GM19397 (cell line): ENCODE measurements at regions not wholly inside any gene's neighbourhood (a gene's known extent, or its start where the extent isn't known, plus 50 kb on each side); places are given as distances from the start of the nearest gene placed in this dataset.
"Not testable (repeated sequence)": the region's sequence is repeated elsewhere in the genome, so short reads cannot be mapped to it uniquely, and the experiment has no call there.

Experiments
- ATAC-seq: cut with Tn5 transposase; IDR thresholded peaks from one replicate; pipeline ENCODE4 v1.9.1; 2021; ENCODE audit warnings: mild to moderate bottlenecking, moderate library complexity; ENCODE audit not compliant: unreplicated experiment

GRCh38 chr6:23531666-23532065 lies 594.3 kb upstream of the NRSN1 start:
- ATAC-seq, result no peak

- ATAC-seq, result no peak
These were observed 593.8 kb upstream of the NRSN1 start for GRCh38 chr6:23532227-23532626.

GRCh38 chr6:23533311-23533710 lies 592.7 kb upstream of the NRSN1 start:
- no peak for ATAC-seq

GRCh38 chr6:23533944-23534343 lies 592.1 kb upstream of the NRSN1 start:
- no peak for ATAC-seq

- ATAC-seq, result no peak
These were observed 591.7 kb upstream of the NRSN1 start for GRCh38 chr6:23534351-23534750.

GRCh38 chr6:23535101-23535500 lies 590.9 kb upstream of the NRSN1 start:
- ATAC-seq, result no peak

GRCh38 chr6:23537828-23538227 lies 588.2 kb upstream of the NRSN1 start:
- no peak for ATAC-seq

- ATAC-seq, result no peak
These were observed 578.2 kb upstream of the NRSN1 start for GRCh38 chr6:23547851-23548250.

- ATAC-seq, result not testable (repeated sequence)
These were observed 571.1 kb upstream of the NRSN1 start for GRCh38 chr6:23554953-23555352.

GRCh38 chr6:23559587-23560343 lies 566.2 kb upstream of the NRSN1 start:
- ATAC-seq, result no peak

GRCh38 chr6:23561732-23562131 lies 564.3 kb upstream of the NRSN1 start:
- ATAC-seq, result no peak

GRCh38 chr6:23562554-23562953 lies 563.5 kb upstream of the NRSN1 start:
- no peak for ATAC-seq

- no peak for ATAC-seq
These were observed 562.7 kb upstream of the NRSN1 start for GRCh38 chr6:23563323-23563722.

GRCh38 chr6:23566418-23566817 lies 559.6 kb upstream of the NRSN1 start:
- no peak for ATAC-seq

- no peak for ATAC-seq
These were observed 557.7 kb upstream of the NRSN1 start for GRCh38 chr6:23568292-23568691.

GRCh38 chr6:23584134-23584763 lies 541.8 kb upstream of the NRSN1 start:
- no peak for ATAC-seq

GRCh38 chr6:23587582-23587981 lies 538.4 kb upstream of the NRSN1 start:
- ATAC-seq, result no peak

- no peak for ATAC-seq
These were observed 536.2 kb upstream of the NRSN1 start for GRCh38 chr6:23589811-23590210.

GRCh38 chr6:23590498-23591126 lies 535.4 kb upstream of the NRSN1 start:
- no peak for ATAC-seq

GRCh38 chr6:23591761-23592160 lies 534.3 kb upstream of the NRSN1 start:
- ATAC-seq, result no peak

GRCh38 chr6:23600118-23600517 lies 525.9 kb upstream of the NRSN1 start:
- no peak for ATAC-seq

- ATAC-seq, result no peak
These were observed 524.1 kb upstream of the NRSN1 start for GRCh38 chr6:23601811-23602345.
